ENCODE measurements at regions not wholly inside any gene's neighbourhood (a gene's known extent, or its start where the extent isn't known, plus 50 kb on each side); places are given as distances from the start of the nearest gene placed in this dataset.

GRCh38 chr7:93036149-93036640, 81.6 kb downstream of the SAMD9 start (continued):
- TF ChIP-seq JUND (IDR thresholded peaks at IDR 0.05): no peak

- TF ChIP-seq FOSL2 (IDR thresholded peaks at IDR 0.05; ENCODE audit: borderline replicate concordance, low read depth) (no peak), CHD2 (IDR thresholded peaks at IDR 0.05; ENCODE audit: low read length, partially characterized antibody) (no peak), YY1 (IDR thresholded peaks at IDR 0.05; ENCODE audit: low read depth) (no peak), RXRA (IDR thresholded peaks at IDR 0.05; ENCODE audit: borderline replicate concordance, low read depth) (no peak), MXI1 (IDR thresholded peaks at IDR 0.05; ENCODE audit: low read depth, low read length) (no peak)
Observed at GRCh38 chr7:93031795-93032194, 86.0 kb downstream of the SAMD9 start.

DNA sequence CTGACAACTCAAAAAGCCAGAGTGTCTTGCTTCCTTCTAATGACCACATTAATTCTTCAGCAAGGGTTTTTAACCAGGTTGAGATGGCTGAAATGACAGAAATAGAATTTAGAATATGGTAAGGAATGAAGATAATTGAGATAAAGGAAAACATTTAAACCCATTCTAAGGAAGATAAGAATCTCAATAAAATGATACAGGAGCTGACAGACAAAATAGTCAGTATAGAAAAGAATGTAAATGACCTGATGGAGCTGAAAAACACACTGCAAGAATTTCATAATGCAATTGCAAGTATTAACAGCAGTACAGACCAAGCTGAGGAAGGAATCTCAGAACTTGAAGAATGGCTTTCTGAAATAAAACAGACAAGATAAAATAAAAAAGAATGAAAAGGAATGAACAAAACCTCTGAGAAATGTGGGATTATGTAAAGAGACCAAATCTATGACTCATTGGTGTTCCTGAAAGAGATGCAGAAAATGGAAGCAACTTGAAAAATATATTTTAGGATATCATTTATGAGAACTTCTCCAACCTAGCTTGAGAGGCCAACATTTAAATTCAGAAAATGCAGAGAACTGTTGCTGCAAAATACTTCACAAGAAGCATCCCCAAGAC, 87.1 kb downstream of the SAMD9 start:
- POLR2A ChIA-PET: no interaction called here
- Histone ChIP-seq H3K36me3 (replicated peaks in 1 of 2; ENCODE audit: control insufficient read depth in 1 of 2, insufficient read depth in 2 of 2, low read length in 1 of 2) (peaks cover 0 to 5% of the 10 kb centered on the region in 2 experiments), H3F3A (replicated peaks; ENCODE audit: insufficient read depth) (peaks cover 3% of the 10 kb centered on the region), H3K27ac (ENCODE audit: low read depth in 2 of 2, low read length in 1 of 2) (peak overlapping the region in 1 of 2 experiments; percentile 53; a peak in 1 of 4 replicates), H3K4me1 (ENCODE audit: control insufficient read depth in 1 of 2, insufficient read depth in 2 of 2, low read depth in 1 of 2, low read length in 1 of 2) (no peaks in the 10 kb centered on the region), H3K27me3 (ENCODE audit: insufficient read depth) (no peaks in the 10 kb centered on the region), H3K4me2 (no peak overlapping the region), H3K79me2 (ENCODE audit: insufficient read depth) (no peaks in the 10 kb centered on the region), H3K9me3 (no peaks in the 10 kb centered on the region; the same call in 1 of the 2 replicates), H3K4me3 (ENCODE audit: low read depth in 2 of 2, low read length in 1 of 2) (no peak overlapping the region), H3K9me2 (no peaks in the 10 kb centered on the region), H2AFZ (ENCODE audit: low read depth) (no peak overlapping the region), H3K9ac (no peak overlapping the region), H4K20me1 (ENCODE audit: insufficient read depth) (no peaks in the 10 kb centered on the region)
- no peak for DNase-seq
- CTCF ChIA-PET: interaction anchor here (1.1 kb wide), 1 partner anchor 410 kb away, joined by 3 read pairs; no protein-coding TSS in a partner anchor
- TF ChIP-seq POLR2AphosphoS5 (IDR thresholded peaks at IDR 0.05; ENCODE audit: low read depth, low read length) (peak; percentile 16; the same call in 1 of the 2 replicates), NRF1 (IDR thresholded peaks at IDR 0.05; ENCODE audit: low read depth, low read length) (no peak), TAF1 (IDR thresholded peaks at IDR 0.05; ENCODE audit: borderline replicate concordance, low read depth, low read length) (no peak), SIN3A (IDR thresholded peaks at IDR 0.05; ENCODE audit: borderline replicate concordance, low read depth, low read length) (no peak), RAD21 (IDR thresholded peaks at IDR 0.05; ENCODE audit: low read length) (no peak), MXI1 (IDR thresholded peaks at IDR 0.05; ENCODE audit: low read depth, low read length) (no peak), USF2 (IDR thresholded peaks at IDR 0.05; ENCODE audit: borderline replicate concordance, low read depth, low read length) (no peak), FOXM1 (IDR thresholded peaks at IDR 0.05; ENCODE audit: low read depth) (peak; percentile 55), NFIC (IDR thresholded peaks at IDR 0.05; ENCODE audit: borderline replicate concordance) (peak; percentile 41; the same call in 1 of the 2 replicates), CHD2 (IDR thresholded peaks at IDR 0.05; ENCODE audit: low read length, partially characterized antibody) (no peak), REST (IDR thresholded peaks at IDR 0.05; ENCODE audit: low read depth, low read length) (no peak), TCF12 (IDR thresholded peaks at IDR 0.05) (peak; percentile 80), SMC3 (IDR thresholded peaks at IDR 0.05; ENCODE audit: low read depth, low read length) (no peak)
- TF ChIP-seq, protein P1, sequence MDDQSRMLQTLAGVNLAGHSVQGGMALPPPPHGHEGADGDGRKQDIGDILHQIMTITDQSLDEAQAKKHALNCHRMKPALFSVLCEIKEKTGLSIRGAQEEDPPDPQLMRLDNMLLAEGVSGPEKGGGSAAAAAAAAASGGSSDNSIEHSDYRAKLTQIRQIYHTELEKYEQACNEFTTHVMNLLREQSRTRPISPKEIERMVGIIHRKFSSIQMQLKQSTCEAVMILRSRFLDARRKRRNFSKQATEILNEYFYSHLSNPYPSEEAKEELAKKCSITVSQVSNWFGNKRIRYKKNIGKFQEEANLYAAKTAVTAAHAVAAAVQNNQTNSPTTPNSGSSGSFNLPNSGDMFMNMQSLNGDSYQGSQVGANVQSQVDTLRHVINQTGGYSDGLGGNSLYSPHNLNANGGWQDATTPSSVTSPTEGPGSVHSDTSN (IDR thresholded peaks at IDR 0.05): peak; percentile 67
- TF ChIP-seq, protein P2, sequence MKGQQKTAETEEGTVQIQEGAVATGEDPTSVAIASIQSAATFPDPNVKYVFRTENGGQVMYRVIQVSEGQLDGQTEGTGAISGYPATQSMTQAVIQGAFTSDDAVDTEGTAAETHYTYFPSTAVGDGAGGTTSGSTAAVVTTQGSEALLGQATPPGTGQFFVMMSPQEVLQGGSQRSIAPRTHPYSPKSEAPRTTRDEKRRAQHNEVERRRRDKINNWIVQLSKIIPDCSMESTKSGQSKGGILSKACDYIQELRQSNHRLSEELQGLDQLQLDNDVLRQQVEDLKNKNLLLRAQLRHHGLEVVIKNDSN (IDR thresholded peaks at IDR 0.05; ENCODE audit: borderline replicate concordance, low read depth): no peak

More at GRCh38 chr7:93031795-93032194, 86.0 kb downstream of the SAMD9 start:
- Histone ChIP-seq H2AFZ (ENCODE audit: low read depth) (no peak overlapping the region), H3K9ac (no peak overlapping the region), H3F3A (replicated peaks; ENCODE audit: insufficient read depth) (peaks cover 3% of the 10 kb centered on the region), H3K36me3 (replicated peaks in 1 of 2; ENCODE audit: control insufficient read depth in 1 of 2, insufficient read depth in 2 of 2, low read length in 1 of 2) (peaks cover 0 to 5% of the 10 kb centered on the region in 2 experiments), H3K9me2 (no peaks in the 10 kb centered on the region), H3K9me3 (no peaks in the 10 kb centered on the region; the same call in 1 of the 2 replicates), H3K4me1 (ENCODE audit: control insufficient read depth in 1 of 2, insufficient read depth in 2 of 2, low read depth in 1 of 2, low read length in 1 of 2) (no peaks in the 10 kb centered on the region), H3K79me2 (ENCODE audit: insufficient read depth) (no peaks in the 10 kb centered on the region), H4K20me1 (ENCODE audit: insufficient read depth) (no peaks in the 10 kb centered on the region), H3K4me3 (ENCODE audit: low read depth in 2 of 2, low read length in 1 of 2) (no peak overlapping the region), H3K27me3 (ENCODE audit: insufficient read depth) (no peaks in the 10 kb centered on the region), H3K4me2 (no peak overlapping the region), H3K27ac (ENCODE audit: low read depth in 2 of 2, low read length in 1 of 2) (no peak overlapping the region; a peak in 1 of 4 replicates)
- POLR2A ChIA-PET: no interaction called here
- no peak for DNase-seq
- CTCF ChIA-PET: interaction anchor here (1.1 kb wide), 1 partner anchor 411 kb away, joined by 3 read pairs; no protein-coding TSS in a partner anchor

Measured in SK-N-SH (cell line).